Vagina (tissue), 2 donors: ENCODE measurements at regions not wholly inside any gene's neighbourhood (a gene's known extent, or its start where the extent isn't known, plus 50 kb on each side); places are given as distances from the start of the nearest gene placed in this dataset.

ENCODE experiments used
- POLR2AphosphoS5 ChIP-seq, 2 donors: sonication (generic); formaldehyde crosslinking; IDR thresholded peaks; one replicate each; pipeline ENCODE4 v1.9.0; 2017; ENCODE audit warnings: antibody characterized with exemption in 2 of 2, mild to moderate bottlenecking in 2 of 2, low read depth in 1 of 2; ENCODE audit not compliant: insufficient read depth in 1 of 2
- TF ChIP-seq, protein P1 (sequence below), 3 experiments: fragments of 450-650 bp in 2 of 3; fragments of 200-600 bp in 1 of 3; sonication (generic) in 1 of 3; IDR thresholded peaks; one replicate each; pipeline ENCODE4 v1.5.1; 2017 to 2019; ENCODE audit warnings: antibody characterized with exemption in 3 of 3, mild to moderate bottlenecking in 2 of 3, moderate library complexity in 2 of 3

DNA sequence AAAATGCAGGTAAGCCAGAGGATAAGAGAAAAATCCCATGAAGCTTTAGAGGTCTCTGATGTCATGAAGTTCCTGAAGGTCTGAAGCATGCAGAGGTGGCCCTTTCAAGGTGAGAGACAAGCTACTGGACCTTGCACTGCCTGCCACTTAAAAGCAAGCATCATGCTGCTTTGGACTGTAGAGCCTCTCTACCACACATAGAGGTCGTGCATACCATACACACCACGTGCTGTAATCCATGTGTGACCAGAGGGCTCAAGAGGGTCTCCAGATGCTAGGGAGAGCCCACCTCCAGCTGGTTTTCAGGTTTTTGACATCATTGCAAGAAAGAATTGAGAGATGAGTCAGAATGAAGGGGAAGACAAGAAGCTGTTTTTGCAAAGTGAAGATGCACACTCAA, 436.4 kb downstream of the TCERG1L start:
- TF ChIP-seq, protein P1, sequence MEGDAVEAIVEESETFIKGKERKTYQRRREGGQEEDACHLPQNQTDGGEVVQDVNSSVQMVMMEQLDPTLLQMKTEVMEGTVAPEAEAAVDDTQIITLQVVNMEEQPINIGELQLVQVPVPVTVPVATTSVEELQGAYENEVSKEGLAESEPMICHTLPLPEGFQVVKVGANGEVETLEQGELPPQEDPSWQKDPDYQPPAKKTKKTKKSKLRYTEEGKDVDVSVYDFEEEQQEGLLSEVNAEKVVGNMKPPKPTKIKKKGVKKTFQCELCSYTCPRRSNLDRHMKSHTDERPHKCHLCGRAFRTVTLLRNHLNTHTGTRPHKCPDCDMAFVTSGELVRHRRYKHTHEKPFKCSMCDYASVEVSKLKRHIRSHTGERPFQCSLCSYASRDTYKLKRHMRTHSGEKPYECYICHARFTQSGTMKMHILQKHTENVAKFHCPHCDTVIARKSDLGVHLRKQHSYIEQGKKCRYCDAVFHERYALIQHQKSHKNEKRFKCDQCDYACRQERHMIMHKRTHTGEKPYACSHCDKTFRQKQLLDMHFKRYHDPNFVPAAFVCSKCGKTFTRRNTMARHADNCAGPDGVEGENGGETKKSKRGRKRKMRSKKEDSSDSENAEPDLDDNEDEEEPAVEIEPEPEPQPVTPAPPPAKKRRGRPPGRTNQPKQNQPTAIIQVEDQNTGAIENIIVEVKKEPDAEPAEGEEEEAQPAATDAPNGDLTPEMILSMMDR (IDR thresholded peaks at IDR 0.05) = no peak
- no peak for TF ChIP-seq POLR2AphosphoS5 (IDR thresholded peaks at IDR 0.05; ENCODE audit: insufficient read depth in 1 of 2, low read depth in 1 of 2)
